ENCODE measurements at regions not wholly inside any gene's neighbourhood (a gene's known extent, or its start where the extent isn't known, plus 50 kb on each side); places are given as distances from the start of the nearest gene placed in this dataset.
"Not testable (repeated sequence)": the region's sequence is repeated elsewhere in the genome, so short reads cannot be mapped to it uniquely, and the experiment has no call there.

DNA sequence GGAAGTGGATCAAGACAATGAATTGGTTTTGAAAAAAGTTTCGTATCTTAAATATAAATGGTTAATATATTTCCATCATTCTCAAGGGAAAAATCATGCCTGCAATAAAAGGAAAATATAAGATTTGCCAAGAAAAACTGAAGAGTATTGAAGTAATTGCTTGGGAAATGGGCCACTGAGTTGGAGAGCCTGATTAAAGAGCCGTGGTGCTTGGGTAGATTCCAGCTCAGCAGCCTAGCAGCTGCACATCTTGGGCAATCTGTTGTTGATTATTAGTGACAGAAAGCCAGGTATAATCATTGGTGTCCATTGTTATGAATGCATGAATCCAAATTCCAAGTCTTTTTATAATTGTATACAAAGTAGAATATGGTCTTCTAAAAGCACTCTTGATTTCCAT is 800.9 kb upstream of the CHORDC1 start:
- no peak for DNase-seq (ENCODE audit: low spot score)

DNA sequence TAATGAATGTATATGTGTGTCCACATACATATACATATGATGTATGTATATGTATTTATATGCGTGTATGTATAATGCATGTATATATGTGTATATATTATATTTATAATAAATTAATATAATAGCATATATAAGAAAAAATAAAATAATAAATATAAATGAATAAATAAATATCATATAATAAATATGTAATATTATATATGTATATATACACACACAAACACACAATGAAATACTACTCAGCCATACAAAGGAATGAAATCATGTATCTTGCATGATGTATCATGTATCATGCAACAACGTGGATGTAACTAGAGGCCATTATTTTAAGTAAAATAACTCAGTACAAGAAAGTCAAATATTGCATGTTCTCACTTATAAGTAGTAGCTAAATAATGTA is 788.7 kb upstream of the CHORDC1 start:
- no peak for DNase-seq (ENCODE audit: low spot score)

DNA sequence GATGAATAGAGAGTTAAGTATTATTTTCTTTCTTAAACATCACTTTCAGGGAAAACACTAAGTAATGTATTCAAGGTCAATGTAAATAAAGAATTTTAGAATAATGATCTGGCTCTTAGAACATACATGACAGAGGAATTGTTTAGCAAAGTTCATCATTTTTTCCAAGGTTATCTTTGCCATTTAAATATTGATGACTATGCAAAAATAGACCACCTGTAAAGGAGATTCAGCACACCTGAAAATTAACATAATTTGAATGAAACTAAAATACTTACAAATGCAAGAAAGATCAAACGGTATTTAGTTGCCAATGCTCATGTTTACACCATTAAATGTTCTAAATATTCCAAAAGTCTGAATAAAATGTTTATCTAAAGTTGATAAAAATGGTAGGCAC is 782.6 kb upstream of the CHORDC1 start:
- DNase-seq (ENCODE audit: low spot score) = no peak

DNA sequence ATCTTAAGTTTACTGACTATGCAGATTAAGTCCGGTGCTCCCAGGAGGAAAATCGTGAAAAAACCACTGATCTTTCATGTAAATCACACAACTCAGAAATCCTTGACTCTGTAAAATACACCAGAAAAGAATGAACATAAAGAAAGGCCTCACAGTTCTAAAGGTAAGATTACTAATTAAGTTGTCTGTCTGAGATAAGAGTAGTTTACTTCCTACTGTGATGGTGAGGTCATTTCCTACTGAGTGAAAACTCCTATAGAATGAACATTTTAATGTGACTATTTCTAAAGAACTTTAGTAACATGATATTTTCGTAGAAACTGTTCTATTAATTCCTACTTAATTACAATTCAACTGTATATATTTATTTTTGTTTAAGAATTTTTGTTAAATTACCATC is 774.4 kb upstream of the CHORDC1 start:
- no peak for DNase-seq (ENCODE audit: low spot score)

DNA sequence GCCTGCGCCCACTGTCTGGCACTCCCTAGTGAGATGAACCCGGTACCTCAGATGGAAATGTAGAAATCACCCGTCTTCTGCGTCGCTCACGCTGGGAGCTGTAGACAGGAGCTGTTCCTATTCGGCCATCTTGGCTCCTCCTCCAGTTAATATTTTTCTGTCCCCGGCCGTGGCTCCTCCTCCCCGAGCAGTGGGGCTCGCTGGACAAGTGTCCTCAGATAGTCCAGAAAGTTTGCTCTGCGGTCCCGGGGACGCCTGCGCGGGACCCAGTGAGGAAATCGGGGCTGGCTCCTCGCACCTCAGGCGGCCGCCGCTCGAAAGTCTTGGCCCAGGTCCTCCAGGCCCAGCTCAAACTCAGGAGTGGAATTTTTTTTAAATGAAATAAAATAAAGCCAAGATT is 749.3 kb upstream of the CHORDC1 start:
- DNase-seq (ENCODE audit: low spot score) = not testable (repeated sequence)

DNA sequence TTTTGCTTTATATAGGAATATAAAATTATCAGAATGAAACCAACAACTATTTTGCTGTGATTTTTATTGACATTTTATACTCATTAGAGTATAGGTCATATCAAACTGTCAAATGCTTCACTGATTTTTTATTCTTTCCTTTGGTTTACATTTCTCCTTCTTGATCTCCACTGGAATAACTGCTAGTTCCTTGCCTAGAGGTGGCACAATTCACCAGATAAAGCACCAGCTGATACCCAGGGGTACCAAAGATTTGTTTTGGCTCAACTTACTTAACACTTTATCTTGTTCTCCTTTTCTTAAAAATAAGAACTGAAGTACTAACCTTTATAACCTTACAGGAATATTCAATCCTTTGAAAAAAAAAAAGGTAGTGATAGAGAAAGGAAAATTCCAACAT is 725.1 kb upstream of the CHORDC1 start:
- no peak for DNase-seq (ENCODE audit: low spot score)

DNA sequence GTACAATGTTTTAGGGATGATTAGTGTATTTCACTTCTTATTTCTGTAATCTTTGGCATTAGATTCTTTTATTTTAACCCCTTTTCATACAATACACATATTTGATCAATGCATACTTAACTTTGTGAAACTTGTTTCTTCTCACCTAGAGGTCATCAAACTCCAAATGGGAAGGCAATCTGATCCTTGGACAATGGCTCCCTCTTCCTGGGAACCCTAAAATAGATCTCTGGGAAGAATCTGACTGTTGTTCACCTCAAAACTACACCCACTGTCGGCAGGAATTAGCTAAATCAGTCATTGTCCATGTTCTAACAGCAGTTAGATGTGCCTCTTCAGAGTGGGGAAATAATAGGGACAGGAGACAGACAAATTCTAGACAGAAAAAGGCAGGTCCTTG is 707.4 kb upstream of the CHORDC1 start:
- DNase-seq (ENCODE audit: low spot score) = no peak

DNA sequence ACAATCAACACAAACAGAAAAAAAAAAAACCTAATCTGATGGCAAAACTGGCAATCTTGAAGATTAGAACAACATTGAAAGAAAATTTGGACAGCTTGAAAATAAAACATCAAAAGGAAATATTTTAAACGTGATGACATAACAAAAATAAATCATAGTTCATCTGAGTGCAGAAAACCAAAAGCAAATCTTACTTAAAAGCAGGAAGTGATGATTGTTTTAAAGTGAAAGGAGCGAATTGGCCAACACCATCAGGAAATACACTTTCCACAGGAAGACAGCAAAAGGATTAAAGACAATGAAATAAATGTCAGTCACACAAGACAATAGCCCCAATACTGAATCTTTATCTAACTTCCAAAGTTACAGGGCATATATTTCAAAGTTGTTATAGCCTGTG is 696.5 kb upstream of the CHORDC1 start:
- DNase-seq (ENCODE audit: low spot score) = no peak

DNA sequence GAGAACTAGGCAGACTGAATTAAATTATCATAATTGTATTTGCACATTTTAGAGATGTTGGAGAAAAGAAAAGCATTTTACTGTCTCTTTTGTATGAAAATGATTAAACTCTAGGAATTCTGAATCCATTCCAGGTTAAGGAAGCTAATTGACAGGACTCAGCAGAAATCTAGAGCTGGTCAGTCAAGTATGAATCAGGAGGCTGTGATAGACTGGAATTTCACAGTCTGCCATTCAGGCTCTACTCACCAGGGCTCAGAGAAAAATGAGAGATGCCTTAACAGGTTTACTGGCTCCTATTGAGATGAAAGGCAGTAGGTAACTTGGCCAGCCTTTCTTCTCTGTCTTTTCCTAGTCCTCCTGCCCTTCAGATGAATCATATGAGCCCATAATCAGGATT is 693.9 kb upstream of the CHORDC1 start:
- DNase-seq (ENCODE audit: low spot score) = peak; percentile 5

DNA sequence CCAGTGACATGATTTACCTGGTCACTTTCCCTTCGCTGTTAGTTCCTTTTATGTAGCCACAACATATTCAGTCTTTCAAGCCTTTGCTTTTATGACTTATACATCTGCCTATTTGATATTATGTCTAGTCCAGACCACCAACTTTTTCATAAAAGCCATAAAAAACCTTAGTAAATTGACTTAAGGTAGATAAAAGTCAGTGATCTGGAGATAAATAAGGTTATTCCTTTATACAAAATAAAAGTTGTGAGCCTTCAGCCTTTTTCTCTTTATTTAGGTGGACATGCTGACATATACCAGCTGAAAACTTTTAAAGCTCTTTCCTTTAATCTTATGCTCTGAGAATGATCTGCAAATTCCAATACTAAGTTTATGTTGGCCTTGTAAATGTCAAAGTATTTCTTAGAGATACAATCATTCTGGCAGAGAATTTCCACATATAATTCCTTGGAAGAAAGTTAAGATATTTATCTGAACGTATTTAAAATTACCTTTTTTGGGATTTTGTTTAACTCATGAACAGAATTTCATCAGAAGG is 690.4 kb upstream of the CHORDC1 start:
- DNase-seq (ENCODE audit: low spot score) = no peak

DNA sequence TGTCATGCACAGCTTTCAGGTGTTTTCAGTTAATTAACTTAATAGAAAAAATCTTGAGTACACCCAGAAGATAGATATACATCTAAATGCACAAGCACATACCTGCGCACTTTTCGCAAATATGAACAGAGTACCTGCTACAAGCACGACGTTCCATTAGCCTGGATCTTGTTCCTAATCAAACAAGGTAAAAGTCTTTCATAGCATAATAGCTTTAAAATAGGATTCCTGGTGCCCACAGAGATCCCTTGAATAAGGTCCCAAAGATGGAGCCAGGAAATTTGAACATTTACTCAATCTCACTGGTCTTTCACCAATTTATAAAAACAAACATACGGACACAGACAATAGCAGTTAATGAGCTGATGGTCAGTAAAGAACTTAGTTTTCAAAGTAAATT is 689.8 kb upstream of the CHORDC1 start:
- DNase-seq (ENCODE audit: low spot score) = no peak

DNA sequence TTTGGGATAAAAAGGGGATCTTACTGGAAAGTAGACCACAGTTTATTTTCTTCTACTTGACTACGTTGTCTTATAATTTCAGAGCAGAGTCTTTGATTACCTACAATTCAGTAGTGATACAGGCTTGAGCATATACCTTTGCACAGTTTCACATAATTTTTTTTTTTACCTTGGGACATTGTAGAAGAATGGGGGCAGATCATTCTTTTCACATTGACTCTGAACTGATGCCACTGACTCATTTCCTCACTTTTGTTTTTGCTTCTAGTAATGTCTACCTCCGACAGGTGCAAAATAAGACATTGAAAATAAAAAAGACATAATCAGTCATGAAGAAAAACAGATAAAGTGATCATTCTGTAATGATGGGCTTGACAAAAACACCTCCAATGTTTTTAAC is 688.3 kb upstream of the CHORDC1 start:
- no peak for DNase-seq (ENCODE audit: low spot score)

DNA sequence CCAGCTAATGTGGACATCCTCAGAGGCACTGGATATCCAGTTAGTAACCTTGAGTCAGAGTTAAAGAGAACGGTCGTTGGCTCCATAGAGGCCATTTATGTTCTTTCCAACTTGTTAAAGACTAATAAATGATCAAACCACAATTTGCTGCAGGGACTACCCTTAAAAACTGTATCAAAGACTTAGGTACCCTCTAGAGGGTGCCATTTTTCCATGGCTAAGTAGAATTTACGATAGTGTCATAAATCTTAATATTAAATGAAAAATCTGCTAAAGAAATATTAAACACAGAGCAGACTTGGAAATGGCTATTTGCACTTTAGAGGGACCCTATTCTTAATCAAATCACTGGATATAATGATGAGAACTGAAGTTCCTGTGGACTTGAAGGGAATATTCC is 685.2 kb upstream of the CHORDC1 start:
- DNase-seq (ENCODE audit: low spot score) = no peak

DNA sequence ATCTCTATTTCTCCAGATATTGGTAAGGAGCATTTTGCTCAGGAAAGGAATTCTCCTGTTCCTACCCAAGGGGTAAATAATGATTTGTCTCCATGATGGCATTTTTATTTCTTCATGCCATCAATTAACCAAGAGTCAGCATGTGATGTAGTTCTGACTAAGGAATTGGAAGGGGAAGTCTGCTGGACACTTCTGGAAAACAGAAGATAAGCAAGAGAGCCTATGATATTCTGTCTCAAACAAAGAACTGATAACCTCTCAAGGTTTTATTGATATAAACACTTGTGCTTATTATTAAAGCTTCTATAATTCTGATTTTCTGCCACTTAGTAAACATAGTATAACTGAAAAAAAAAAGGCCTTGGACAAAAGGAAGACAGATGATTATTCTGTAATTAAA is 673.0 kb upstream of the CHORDC1 start:
- no peak for DNase-seq (ENCODE audit: low spot score)

DNA sequence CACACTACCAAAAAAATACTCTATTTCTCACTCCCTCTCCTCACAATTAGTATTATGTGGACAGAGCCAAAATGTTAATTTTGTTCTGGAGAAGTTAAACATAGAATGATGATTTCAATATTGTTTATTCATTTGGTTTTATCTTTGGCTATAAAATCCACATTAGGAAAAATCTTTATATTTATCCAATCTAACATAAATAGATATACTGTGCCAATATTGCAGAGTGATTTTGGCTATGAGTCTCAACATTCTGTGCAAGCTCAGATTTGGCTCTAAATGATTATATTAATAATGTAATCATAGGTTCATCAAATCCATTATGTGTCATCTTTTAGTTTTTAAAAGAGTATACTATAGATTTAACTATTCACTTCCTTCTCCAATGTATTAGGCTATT is 667.5 kb upstream of the CHORDC1 start:
- DNase-seq (ENCODE audit: low spot score) = no peak

DNA sequence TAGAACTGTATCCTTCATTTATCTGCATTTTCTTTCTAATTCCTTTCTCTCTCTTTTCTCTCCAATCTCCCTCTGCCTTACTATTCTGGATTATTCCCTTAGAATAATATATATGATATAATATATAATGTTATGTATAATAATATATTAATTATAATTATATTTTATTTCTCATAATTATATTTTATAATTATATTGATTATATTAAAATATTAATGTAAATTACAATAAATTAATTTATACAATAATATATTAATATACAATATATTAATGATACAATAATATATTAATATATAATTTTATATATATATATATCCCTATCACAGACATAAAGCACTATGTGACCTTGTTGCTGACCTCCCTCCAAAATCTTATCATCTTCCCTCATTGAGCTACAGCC is 661.3 kb upstream of the CHORDC1 start:
- no peak for DNase-seq (ENCODE audit: low spot score)

DNA sequence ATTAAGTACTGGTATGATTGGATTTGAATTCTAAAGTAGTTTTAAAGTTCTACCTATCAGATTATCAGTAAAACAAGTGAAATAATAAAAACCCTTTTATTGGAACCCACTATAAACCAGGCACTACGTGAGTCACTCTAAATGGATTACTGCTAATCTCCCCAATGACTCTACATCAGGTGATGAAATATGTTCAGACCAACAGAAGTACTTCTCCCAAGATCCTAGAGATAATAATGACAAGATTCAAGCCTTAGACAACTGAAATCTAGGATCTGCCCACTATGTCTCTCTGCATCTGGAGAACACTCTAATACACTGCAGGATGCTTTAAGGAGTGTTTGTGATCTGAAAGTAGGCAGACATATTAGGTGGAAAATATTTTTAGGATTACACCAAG is 652.1 kb upstream of the CHORDC1 start:
- no peak for DNase-seq (ENCODE audit: low spot score)

DNA sequence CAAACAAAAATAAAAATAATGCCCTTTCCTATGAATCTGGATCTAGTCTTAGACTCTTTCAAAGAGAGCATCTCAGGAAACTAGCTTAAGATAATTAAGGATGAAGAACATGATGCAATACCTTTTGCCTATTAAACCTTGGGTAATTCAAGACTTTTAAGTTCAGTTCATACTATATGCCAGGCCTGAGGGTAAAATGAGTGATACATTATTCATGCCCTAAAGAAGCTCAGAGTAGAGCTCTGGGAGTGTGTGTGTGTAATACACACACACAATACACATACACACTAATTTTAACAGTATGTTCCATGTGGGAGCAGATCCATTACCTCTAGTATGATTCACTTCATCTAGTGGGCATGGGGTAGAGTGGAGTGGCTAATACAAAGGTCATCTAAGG is 651.4 kb upstream of the CHORDC1 start:
- DNase-seq (ENCODE audit: low spot score) = no peak

DNA sequence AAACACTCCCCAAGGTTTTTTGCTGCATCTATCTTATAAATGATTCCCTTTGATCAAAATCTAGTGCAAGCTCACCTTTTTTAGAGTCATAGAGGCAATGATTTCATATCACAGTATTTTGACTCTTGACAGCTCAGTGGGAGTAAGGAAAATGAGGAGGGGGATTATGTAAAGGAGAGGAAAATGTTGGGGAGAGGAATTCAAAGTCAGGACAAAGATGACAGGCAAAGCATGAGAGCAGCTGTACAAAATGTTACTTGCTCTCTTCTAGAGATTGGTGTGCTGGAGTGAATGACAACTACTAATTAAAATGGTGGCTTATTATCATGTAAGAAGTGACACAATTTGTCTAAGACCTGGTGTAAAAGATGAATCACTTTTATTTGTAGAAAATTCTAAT is 644.6 kb upstream of the CHORDC1 start:
- DNase-seq (ENCODE audit: low spot score) = no peak

DNA sequence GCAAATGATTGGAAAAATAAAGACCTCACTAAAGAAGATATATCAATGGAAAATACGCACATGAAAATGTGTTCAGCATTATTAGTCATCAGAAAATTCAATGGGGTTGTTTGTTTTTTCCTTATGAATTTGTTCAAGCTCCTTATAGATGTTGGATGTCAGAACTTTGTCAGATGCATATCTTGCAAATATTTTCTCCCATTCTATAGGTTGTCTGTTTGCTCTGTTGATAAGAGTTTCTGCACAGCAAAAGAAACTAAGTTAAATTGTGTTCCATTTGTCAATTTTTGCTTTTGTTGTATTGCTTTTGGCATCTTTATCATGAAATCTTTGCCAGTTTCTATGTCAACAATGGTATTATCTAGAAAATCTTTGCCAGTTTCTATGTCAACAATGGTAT is 633.9 kb upstream of the CHORDC1 start:
- no peak for DNase-seq (ENCODE audit: low spot score)

DNA sequence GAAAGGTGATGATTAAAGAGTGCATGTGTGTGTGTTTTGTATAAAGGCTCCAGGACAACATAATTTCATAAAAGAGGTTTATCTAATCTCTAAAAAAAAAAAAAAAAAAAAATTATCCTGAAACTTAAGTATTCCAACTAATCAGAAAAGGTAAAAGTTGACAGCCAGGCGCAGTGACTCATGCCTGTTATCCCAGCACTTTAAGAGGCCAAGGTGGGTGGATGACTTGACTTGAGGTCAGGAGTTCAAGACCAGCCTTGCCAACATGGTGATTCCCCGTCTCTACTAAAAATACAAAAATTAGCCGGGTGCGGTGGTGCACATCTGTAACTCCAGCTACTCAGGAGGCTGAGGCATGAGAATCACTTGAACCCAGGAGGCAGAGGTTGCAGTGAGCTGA is 632.7 kb upstream of the CHORDC1 start:
- DNase-seq (ENCODE audit: low spot score) = no peak

DNA sequence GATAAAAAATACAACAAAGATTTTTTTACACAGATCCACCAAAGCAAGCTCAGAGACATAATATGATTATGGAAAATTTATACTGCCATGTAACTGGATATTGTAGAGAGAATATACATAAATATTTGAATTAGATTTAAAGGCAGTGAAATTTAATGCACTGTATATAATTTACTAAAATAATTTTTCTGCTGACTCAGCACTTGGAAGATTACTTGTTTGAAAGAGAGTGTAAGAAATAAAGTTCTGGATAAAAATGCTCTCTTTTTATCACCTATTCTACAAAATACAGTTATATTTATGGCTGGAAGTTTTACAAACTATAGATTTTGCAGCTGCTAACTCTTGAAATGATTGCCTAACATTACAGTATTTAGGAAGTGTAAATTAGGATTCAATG is 628.3 kb upstream of the CHORDC1 start:
- no peak for DNase-seq (ENCODE audit: low spot score)

DNA sequence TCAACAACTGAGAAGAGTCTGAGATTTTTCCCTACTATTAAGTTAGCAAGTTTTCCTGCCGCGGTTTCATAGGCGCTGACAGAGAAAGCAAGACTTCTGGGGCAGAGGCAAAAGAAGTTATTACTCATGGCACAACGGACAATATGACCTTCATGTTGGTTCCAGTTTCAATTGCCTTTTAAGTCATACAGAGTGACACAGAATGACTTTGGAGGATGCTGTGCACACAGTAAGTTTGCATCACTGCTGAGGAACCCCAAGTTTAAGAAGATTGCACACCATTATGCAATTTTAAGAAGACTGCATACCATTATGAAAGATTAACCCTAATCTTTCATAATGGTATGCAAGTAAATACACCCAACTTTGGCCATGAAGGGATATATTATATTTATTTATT is 626.5 kb upstream of the CHORDC1 start:
- DNase-seq (ENCODE audit: low spot score) = no peak

DNA sequence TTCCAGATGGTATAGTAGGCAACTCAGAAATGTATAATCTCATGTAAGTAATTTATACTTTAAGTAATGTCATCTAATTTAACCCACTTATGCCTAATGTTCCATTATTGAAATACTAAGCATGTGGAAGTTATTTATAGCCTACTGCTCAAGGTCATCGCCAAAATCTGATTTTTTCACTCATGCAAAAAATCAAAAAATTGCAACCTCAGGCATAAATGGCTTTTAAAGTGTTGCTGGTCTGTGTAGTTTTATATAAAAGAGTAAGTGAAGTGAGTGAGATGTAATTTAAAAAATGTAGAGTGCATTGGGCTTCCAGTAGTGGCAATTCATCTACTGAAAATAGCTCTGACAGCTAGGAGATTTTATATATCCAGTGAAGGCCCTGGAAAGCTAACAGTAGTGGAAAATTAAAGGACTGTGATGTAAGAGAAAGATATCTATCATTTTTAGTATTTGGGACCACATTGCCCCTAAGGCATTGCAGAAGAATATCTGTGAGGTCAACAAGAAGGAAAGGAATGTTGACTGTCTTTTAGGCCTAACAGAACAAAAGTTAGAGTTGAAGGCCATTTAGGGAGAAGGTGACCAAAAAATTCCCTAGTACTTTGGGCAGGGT is 624.5 kb upstream of the CHORDC1 start:
- DNase-seq (ENCODE audit: low spot score) = no peak

DNA sequence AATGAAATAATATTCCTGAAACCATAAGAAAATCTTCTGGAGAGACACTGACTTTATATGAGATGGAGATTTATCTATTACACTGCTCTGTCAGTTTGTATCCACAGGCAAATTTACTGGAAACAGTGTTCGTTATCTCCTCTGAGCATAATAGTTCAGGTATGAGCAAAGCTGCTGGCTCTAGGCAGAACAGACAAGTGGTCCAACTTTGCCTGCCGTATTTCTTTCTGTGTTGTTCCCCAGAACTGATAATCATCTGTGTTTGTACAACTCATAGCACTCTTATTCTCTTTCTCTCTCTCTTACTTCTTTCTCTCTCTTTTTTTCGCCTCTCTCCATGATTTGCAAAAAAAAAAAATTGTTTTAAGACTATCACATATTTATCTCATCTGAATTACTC is 623.8 kb upstream of the CHORDC1 start:
- DNase-seq (ENCODE audit: low spot score) = no peak

Measured in iPS-NIHi11 (cell line).